Psoas muscle (tissue), 7 donors: ENCODE measurements at regions not wholly inside any gene's neighbourhood (a gene's known extent, or its start where the extent isn't known, plus 50 kb on each side); places are given as distances from the start of the nearest gene placed in this dataset.

Experiments used
- ATAC-seq, 4 donors: fragments of 200-7000 bp; cut with Tn5 transposase; one replicate each; pipeline ENCODE4 v1.9.1; 2020; ENCODE audit warnings: moderate library complexity in 3 of 4, mild to moderate bottlenecking in 2 of 4
- DNase-seq, 2 donors: peaks; one replicate each; pipeline ENCODE4 v3.0.0-alpha.2; 2020
- H3K27ac ChIP-seq: fragments of 200-600 bp; one replicate; pipeline ENCODE4 v1.8.0; 2022
- H3K27me3 ChIP-seq, 3 donors: fragments of 200-600 bp in 1 of 3; one replicate each; pipeline versions ENCODE4 v1.6.1 to v1.8.0; 2013 to 2022; ENCODE audit warnings: low read length in 2 of 3, mild to moderate bottlenecking in 2 of 3, moderate library complexity in 1 of 3; ENCODE audit not compliant: insufficient read depth in 3 of 3
- H3K36me3 ChIP-seq, 2 donors: fragments of 200-600 bp in 1 of 2; one replicate each; pipeline versions ENCODE4 v1.6.1 to v1.8.0; 2013 to 2022; ENCODE audit warnings: low read depth in 1 of 2, mild to moderate bottlenecking in 1 of 2, moderate library complexity in 1 of 2; ENCODE audit not compliant: insufficient read depth in 1 of 2
- H3K4me1 ChIP-seq: fragments of 200-600 bp; one replicate; pipeline ENCODE4 v1.8.0; 2022
- H3K4me3 ChIP-seq: fragments of 200-600 bp; one replicate; pipeline ENCODE4 v1.8.0; 2022; ENCODE audit warnings: mild to moderate bottlenecking
- H3K9me3 ChIP-seq: fragments of 200-600 bp; one replicate; pipeline ENCODE4 v1.8.0; 2022
- WGBS, 3 donors: extraction: QIAGEN DNeasy Blood & Tissue Kit; methylation state at CpG; one replicate each; pipeline versions ENCODE4 v1.1.6 to v1.1.7; 2013; 5-methylcytosine and 5-hydroxymethylcytosine counted together
- intact Hi-C, 2 donors: fragments of 100-400 bp; cut with DNase I; formaldehyde crosslinking; loops; one replicate each; pipeline versions ENCODE4 v1.11.0 to v1.14.2; 2022
- TF ChIP-seq, protein P1 (sequence below): fragments of 200-600 bp; IDR thresholded peaks from one replicate; pipeline ENCODE4 v1.8.0; 2022; ENCODE audit warnings: antibody characterized with exemption
- donor health status: healthy with polysubstance abuse.
- donor health status: DM: no; HTN: no; CAD: no; lungs with moderate emphysema.
- donor health status: Bipolar disorder and iron deficiency.
- donor health status: healthy.
- donor health status: DM: yes; HTN: yes; CAD: no.
- donor health status: DM: no; HTN: no; CAD: no.
- donor health status: DM: yes; HTN: yes; CAD: no.

- TF ChIP-seq, protein P1, sequence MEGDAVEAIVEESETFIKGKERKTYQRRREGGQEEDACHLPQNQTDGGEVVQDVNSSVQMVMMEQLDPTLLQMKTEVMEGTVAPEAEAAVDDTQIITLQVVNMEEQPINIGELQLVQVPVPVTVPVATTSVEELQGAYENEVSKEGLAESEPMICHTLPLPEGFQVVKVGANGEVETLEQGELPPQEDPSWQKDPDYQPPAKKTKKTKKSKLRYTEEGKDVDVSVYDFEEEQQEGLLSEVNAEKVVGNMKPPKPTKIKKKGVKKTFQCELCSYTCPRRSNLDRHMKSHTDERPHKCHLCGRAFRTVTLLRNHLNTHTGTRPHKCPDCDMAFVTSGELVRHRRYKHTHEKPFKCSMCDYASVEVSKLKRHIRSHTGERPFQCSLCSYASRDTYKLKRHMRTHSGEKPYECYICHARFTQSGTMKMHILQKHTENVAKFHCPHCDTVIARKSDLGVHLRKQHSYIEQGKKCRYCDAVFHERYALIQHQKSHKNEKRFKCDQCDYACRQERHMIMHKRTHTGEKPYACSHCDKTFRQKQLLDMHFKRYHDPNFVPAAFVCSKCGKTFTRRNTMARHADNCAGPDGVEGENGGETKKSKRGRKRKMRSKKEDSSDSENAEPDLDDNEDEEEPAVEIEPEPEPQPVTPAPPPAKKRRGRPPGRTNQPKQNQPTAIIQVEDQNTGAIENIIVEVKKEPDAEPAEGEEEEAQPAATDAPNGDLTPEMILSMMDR: no peak
- DNase-seq (no peak), ATAC-seq (no peak)
- intact Hi-C loops: no loop called here
- Histone ChIP-seq H3K4me1 (no peaks in the 10 kb centered on the region), H3K27ac (no peak overlapping the region), H3K36me3 (no peaks in the 10 kb centered on the region), H3K9me3 (no peaks in the 10 kb centered on the region), H3K27me3 (no peaks in the 10 kb centered on the region), H3K4me3 (no peak overlapping the region)
- 60 to 65% (median 62%) methylated on average over 2 of the region's 2 CpGs for WGBS, 3 donors
Measured at GRCh38 chr2:153136216-153136615, 342.3 kb downstream of the RPRM start.

DNA sequence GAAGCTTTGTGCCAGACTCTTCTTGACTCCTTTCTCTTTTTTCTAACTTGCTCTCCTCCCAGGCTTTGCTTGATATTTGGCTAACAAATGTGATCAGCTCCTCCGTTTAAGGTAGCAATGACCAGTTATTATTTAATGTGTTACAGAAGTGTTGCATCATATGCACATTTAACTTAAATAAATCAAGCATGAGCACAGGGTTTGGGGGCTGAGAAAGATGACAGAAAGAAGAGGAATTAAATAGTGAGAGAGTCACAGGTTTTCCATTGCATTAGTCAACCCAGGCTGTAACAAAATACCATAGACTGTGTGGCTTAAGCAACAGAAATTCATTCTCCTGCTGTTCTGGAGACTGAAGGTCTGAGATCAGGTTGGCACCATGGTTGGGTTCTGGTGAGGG, 343.8 kb downstream of the RPRM start:
- DNase-seq (no peak), ATAC-seq (no peak)
- intact Hi-C loops: no loop called here
- H3K36me3 ChIP-seq: no peaks in the 10 kb centered on the region
- WGBS, 3 donors: 51 to 53% (median 51%) methylated on average over 1 of the region's 1 CpG
- H3K27me3 ChIP-seq: no peaks in the 10 kb centered on the region
- TF ChIP-seq, protein P1: no peak
- H3K4me3 ChIP-seq: no peak overlapping the region
- H3K4me1 ChIP-seq: no peaks in the 10 kb centered on the region
- no peak overlapping the region for H3K27ac ChIP-seq
- no peaks in the 10 kb centered on the region for H3K9me3 ChIP-seq

DNA sequence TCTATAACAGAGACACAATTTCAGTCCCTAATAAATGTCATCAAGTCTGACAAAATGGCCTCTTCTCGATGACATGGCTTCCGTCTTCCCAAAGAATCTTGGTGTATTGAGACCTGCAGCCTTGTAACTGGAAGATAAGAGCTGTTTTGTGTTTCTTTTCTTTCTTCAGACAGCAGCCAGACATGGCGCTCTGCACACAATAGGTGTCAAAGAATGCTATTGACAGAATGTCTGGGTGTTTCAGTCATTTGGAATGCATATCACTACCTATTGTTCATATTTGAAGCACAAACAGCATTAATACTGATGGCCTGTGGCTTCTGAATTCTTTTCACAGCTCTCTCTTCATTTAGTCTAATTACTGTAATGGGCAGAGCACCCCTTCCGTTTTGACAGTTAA, 344.8 kb downstream of the RPRM start:
- intact Hi-C loops: no loop called here
- no peak for DNase-seq
- TF ChIP-seq, protein P1: no peak
- no peak overlapping the region for H3K4me3 ChIP-seq
- WGBS, 3 donors: 86 to 89% (median 88%) methylated on average over 4 of the region's 4 CpGs
- H3K36me3 ChIP-seq: no peaks in the 10 kb centered on the region
- H3K27me3 ChIP-seq: no peaks in the 10 kb centered on the region
- ATAC-seq: no peak
- H3K27ac ChIP-seq: no peak overlapping the region
- no peaks in the 10 kb centered on the region for H3K9me3 ChIP-seq
- no peaks in the 10 kb centered on the region for H3K4me1 ChIP-seq

GRCh38 chr2:153132418-153132817, 346.1 kb downstream of the RPRM start:
- intact Hi-C loops: no loop called here
- H3K27ac ChIP-seq: no peak overlapping the region
- H3K27me3 ChIP-seq: no peaks in the 10 kb centered on the region
- ATAC-seq: no peak
- H3K4me1 ChIP-seq: no peaks in the 10 kb centered on the region
- TF ChIP-seq, protein P1: no peak
- WGBS, 3 donors: 57 to 65% (median 59%) methylated on average over 3 of the region's 3 CpGs
- H3K9me3 ChIP-seq: no peaks in the 10 kb centered on the region
- DNase-seq: no peak
- no peak overlapping the region for H3K4me3 ChIP-seq
- H3K36me3 ChIP-seq: no peaks in the 10 kb centered on the region

GRCh38 chr2:153115141-153115540, 363.4 kb downstream of the RPRM start:
- ATAC-seq (no peak), DNase-seq (no peak)
- intact Hi-C loops: no loop called here
- TF ChIP-seq, protein P1: no peak
- H3K4me1 ChIP-seq: no peaks in the 10 kb centered on the region
- WGBS, 3 donors: 86 to 90% (median 89%) methylated on average over 1 of the region's 1 CpG
- no peaks in the 10 kb centered on the region for H3K27me3 ChIP-seq
- no peaks in the 10 kb centered on the region for H3K36me3 ChIP-seq
- H3K27ac ChIP-seq: no peak overlapping the region
- H3K4me3 ChIP-seq: no peak overlapping the region
- no peaks in the 10 kb centered on the region for H3K9me3 ChIP-seq
